ENCODE measurements at regions not wholly inside any gene's neighbourhood (a gene's known extent, or its start where the extent isn't known, plus 50 kb on each side); places are given as distances from the start of the nearest gene placed in this dataset.

DNA sequence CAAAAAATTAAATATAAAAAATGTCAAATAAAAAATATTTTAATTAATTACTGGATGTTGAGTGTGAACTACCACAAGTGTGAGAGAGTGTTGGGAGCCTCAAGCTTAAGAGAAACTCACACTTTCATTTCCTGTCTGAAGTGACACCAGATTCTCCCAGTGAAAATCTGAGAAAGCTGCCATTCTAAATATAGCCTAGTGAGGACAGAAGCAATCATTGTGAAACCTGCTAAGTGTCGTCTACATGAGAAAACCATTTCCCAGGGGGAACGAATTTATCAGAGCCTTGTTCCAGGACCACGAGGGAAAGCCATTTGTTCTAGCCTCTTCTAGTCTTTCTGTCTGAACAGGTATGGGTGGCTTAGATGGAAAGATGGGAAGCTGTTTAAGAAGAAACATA, 329.3 kb upstream of the PRMT6 start:
- Histone ChIP-seq H3F3A (ENCODE audit: low read depth) (no peaks in the 10 kb centered on the region), H3K27me3 (no peaks in the 10 kb centered on the region), H3K36me3 (no peaks in the 10 kb centered on the region), H3K9ac (no peak overlapping the region), H3K27ac (no peak overlapping the region), H2AFZ (replicated peaks) (no peak overlapping the region), H3K4me2 (no peak overlapping the region), H3K4me1 (no peaks in the 10 kb centered on the region), H4K20me1 (ENCODE audit: low read depth) (no peaks in the 10 kb centered on the region), H3K4me3 (no peak overlapping the region), H3K9me3 (ENCODE audit: low read depth) (no peaks in the 10 kb centered on the region), H3K79me2 (ENCODE audit: low read depth) (no peaks in the 10 kb centered on the region)
- no peak for TF ChIP-seq EZH2 (IDR thresholded peaks at IDR 0.05)
- TF ChIP-seq EZH2phosphoT487 (IDR thresholded peaks at IDR 0.05), result no peak
- Mint-ChIP-seq H3K4me1 (no peaks in the 10 kb centered on the region), H3K27ac (no peak overlapping the region), H3K4me3 (no peak overlapping the region), H3K27me3 (ENCODE audit: insufficient read depth, low read depth) (no peaks in the 10 kb centered on the region), H3K9me3 (peaks cover 6% of the 10 kb centered on the region), H3K36me3 (no peaks in the 10 kb centered on the region)
- DNase-seq (ENCODE audit: low spot score), result no peak

GRCh38 chr1:106746448-106747085, 309.9 kb upstream of the PRMT6 start:
- Histone ChIP-seq H3K27me3 (no peaks in the 10 kb centered on the region), H3K4me3 (peak overlapping the region; percentile 34), H3F3A (ENCODE audit: low read depth) (peaks cover 18% of the 10 kb centered on the region), H3K4me2 (peak overlapping the region; percentile 68), H4K20me1 (ENCODE audit: low read depth) (no peaks in the 10 kb centered on the region), H3K9ac (no peak overlapping the region), H2AFZ (replicated peaks) (no peak overlapping the region), H3K9me3 (ENCODE audit: low read depth) (no peaks in the 10 kb centered on the region), H3K27ac (peak overlapping the region; percentile 97), H3K4me1 (peaks cover 31% of the 10 kb centered on the region), H3K36me3 (no peaks in the 10 kb centered on the region), H3K79me2 (ENCODE audit: low read depth) (no peaks in the 10 kb centered on the region)
- DNase-seq (ENCODE audit: low spot score), result peak; percentile 68
- Mint-ChIP-seq H3K4me3 (no peak overlapping the region), H3K27ac (peak overlapping the region; percentile 13), H3K4me1 (peaks cover 14% of the 10 kb centered on the region), H3K9me3 (no peaks in the 10 kb centered on the region), H3K36me3 (no peaks in the 10 kb centered on the region), H3K27me3 (ENCODE audit: insufficient read depth, low read depth) (no peaks in the 10 kb centered on the region)
- TF ChIP-seq CTCF (IDR thresholded peaks at IDR 0.05) (no peak), EZH2 (IDR thresholded peaks at IDR 0.05) (no peak), EZH2phosphoT487 (IDR thresholded peaks at IDR 0.05) (no peak)

DNA sequence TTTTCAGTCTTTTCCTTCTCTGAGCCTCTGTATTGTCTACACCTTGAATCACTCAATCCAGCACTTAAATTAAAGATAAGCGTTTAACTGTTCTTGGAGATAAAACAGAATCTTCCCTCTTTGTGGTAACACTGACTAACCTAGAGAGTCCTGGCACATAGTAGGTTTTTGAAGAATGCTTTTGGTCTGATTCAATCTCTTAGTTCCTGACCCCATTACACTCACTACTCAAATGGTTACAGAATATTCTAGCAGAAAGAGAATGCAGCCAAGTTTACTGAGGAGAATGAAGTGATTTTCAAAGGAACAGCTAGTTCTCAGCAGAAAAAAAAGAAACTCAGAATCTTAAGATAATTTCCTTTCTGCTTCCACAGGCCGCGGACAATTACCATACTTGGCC, 309.2 kb upstream of the PRMT6 start:
- TF ChIP-seq EZH2 (IDR thresholded peaks at IDR 0.05) (no peak), CTCF (IDR thresholded peaks at IDR 0.05) (no peak)
- H3K4me3 Mint-ChIP-seq, result no peak overlapping the region
- DNase-seq (ENCODE audit: low spot score), result no peak
- peaks cover 14% of the 10 kb centered on the region for H3K4me1 Mint-ChIP-seq
- H3K4me2 ChIP-seq, result peak overlapping the region; percentile 68
- H3K27me3 Mint-ChIP-seq (ENCODE audit: insufficient read depth, low read depth), result no peaks in the 10 kb centered on the region
- H2AFZ ChIP-seq (replicated peaks), result no peak overlapping the region
- no peak overlapping the region for H3K4me3 ChIP-seq
- H3K79me2 ChIP-seq (ENCODE audit: low read depth), result no peaks in the 10 kb centered on the region
- no peaks in the 10 kb centered on the region for H3K36me3 Mint-ChIP-seq
- no peak overlapping the region for H3K9ac ChIP-seq
- H3K36me3 ChIP-seq, result no peaks in the 10 kb centered on the region
- no peaks in the 10 kb centered on the region for H3K9me3 ChIP-seq (ENCODE audit: low read depth)
- peak overlapping the region; percentile 97 for H3K27ac ChIP-seq
- no peak overlapping the region for H3K27ac Mint-ChIP-seq
- no peaks in the 10 kb centered on the region for H3K9me3 Mint-ChIP-seq
- no peaks in the 10 kb centered on the region for H4K20me1 ChIP-seq (ENCODE audit: low read depth)
- peaks cover 18% of the 10 kb centered on the region for H3F3A ChIP-seq (ENCODE audit: low read depth)
- no peaks in the 10 kb centered on the region for H3K27me3 ChIP-seq
- H3K4me1 ChIP-seq, result peaks cover 31% of the 10 kb centered on the region

DNA sequence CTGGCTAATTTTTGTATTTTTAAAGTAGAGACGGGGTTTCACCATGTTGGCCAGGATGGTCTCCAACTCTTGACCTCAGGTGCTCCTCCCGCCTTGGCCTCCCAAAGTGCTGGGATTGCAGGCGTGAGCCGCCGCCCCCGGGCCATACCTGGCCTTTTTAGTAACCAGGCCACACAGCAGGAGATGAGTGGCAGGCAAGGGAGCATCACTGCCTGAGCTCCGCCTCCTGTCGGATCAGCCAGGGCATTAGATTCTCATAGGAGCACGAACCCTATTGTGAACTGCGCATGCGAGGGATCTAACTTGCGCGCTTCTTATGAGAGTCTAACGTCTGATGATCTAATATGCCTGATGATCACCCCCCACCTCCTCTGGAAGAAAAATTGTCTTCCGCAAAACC, 308.7 kb upstream of the PRMT6 start:
- TF ChIP-seq CTCF (IDR thresholded peaks at IDR 0.05), result no peak
- TF ChIP-seq EZH2phosphoT487 (IDR thresholded peaks at IDR 0.05), result no peak
- TF ChIP-seq EZH2 (IDR thresholded peaks at IDR 0.05), result no peak
- Mint-ChIP-seq H3K27ac (no peak overlapping the region), H3K9me3 (no peaks in the 10 kb centered on the region), H3K27me3 (ENCODE audit: insufficient read depth, low read depth) (no peaks in the 10 kb centered on the region), H3K4me1 (peaks cover 19% of the 10 kb centered on the region), H3K4me3 (no peak overlapping the region), H3K36me3 (no peaks in the 10 kb centered on the region)
- H3K4me1 ChIP-seq, result peaks cover 31% of the 10 kb centered on the region
- no peak overlapping the region for H2AFZ ChIP-seq (replicated peaks)
- peak; percentile 9 for DNase-seq (ENCODE audit: low spot score)
- H3K9ac ChIP-seq, result no peak overlapping the region
- peak overlapping the region; percentile 97 for H3K27ac ChIP-seq
- no peaks in the 10 kb centered on the region for H3K27me3 ChIP-seq
- no peaks in the 10 kb centered on the region for H4K20me1 ChIP-seq (ENCODE audit: low read depth)
- no peaks in the 10 kb centered on the region for H3K79me2 ChIP-seq (ENCODE audit: low read depth)
- no peaks in the 10 kb centered on the region for H3K36me3 ChIP-seq
- no peaks in the 10 kb centered on the region for H3K9me3 ChIP-seq (ENCODE audit: low read depth)
- peaks cover 18% of the 10 kb centered on the region for H3F3A ChIP-seq (ENCODE audit: low read depth)
- no peak overlapping the region for H3K4me2 ChIP-seq
- no peak overlapping the region for H3K4me3 ChIP-seq
